ENCODE measurements at regions not wholly inside any gene's neighbourhood (a gene's known extent, or its start where the extent isn't known, plus 50 kb on each side); places are given as distances from the start of the nearest gene placed in this dataset.

DNA sequence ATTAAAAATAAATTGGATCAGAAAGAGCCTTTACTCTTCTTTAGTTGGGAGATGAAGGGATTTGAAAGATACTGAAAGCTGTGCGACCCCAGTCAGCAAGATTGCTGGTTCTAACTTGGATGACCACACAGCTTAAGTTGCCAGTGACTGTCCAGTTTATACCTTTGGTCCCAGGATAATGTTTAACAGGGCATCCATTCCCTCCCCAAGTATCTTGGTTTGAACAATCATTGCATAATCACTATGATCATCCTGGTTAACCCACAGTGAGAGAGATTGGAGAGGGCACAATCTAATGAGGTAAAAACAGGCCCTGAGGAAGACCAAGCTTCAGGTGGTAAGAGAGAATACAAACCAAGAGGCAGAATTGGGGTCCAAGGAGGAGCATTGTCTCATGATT, 798.3 kb downstream of the MAFB start:
- ATAC-seq (no peak), DNase-seq (ENCODE audit: low spot score) (no peak)
- Histone ChIP-seq H3K9me2 (ENCODE audit: insufficient read depth) (peaks cover 7% of the 10 kb centered on the region; the same call in 1 of the 2 replicates), H3K36me3 (ENCODE audit: insufficient read depth) (no peaks in the 10 kb centered on the region), H4K20me1 (replicated peaks; ENCODE audit: insufficient read depth) (no peaks in the 10 kb centered on the region; the same call in 1 of the 2 replicates), H2AFZ (no peak overlapping the region), H3K27me3 (ENCODE audit: insufficient read depth) (no peaks in the 10 kb centered on the region), H3K27ac (ENCODE audit: low read depth) (no peak overlapping the region), H3K4me2 (no peak overlapping the region), H3F3A (replicated peaks; ENCODE audit: low read depth) (no peaks in the 10 kb centered on the region), H3K4me3 (no peak overlapping the region), H3K4me1 (ENCODE audit: insufficient read depth) (0 out of 2 replicates have a peak, but pooled peaks cover 3% of the 10 kb centered on the region), H3K79me2 (replicated peaks; ENCODE audit: insufficient read depth) (no peaks in the 10 kb centered on the region)
- H3K27me3 Mint-ChIP-seq (ENCODE audit: insufficient read depth, low read depth, poor library complexity), result no peaks in the 10 kb centered on the region
- H3K4me1 Mint-ChIP-seq, result peaks cover 11% of the 10 kb centered on the region
- H3K27ac Mint-ChIP-seq, result no peak overlapping the region
- TF ChIP-seq ETS1 (IDR thresholded peaks at IDR 0.05), result no peak
- no peaks in the 10 kb centered on the region for H3K9me3 Mint-ChIP-seq
- no peaks in the 10 kb centered on the region for H3K36me3 Mint-ChIP-seq (ENCODE audit: low read depth)
- H3K4me3 Mint-ChIP-seq, result no peak overlapping the region

- H3K4me2 ChIP-seq, result no peak overlapping the region
- ATAC-seq (no peak), DNase-seq (ENCODE audit: low spot score) (no peak)
- no peak overlapping the region for H3K27ac ChIP-seq (ENCODE audit: low read depth)
- H3K4me1 ChIP-seq (ENCODE audit: insufficient read depth), result 0 out of 2 replicates have a peak, but pooled peaks cover 3% of the 10 kb centered on the region
- no peak overlapping the region for H2AFZ ChIP-seq
- H3K9me3 Mint-ChIP-seq, result no peaks in the 10 kb centered on the region
- H3K36me3 Mint-ChIP-seq (ENCODE audit: low read depth), result peaks cover under 1% of the 10 kb centered on the region; the same call in 1 of the 3 replicates
- no peak overlapping the region for H3K4me3 Mint-ChIP-seq
- H4K20me1 ChIP-seq (replicated peaks; ENCODE audit: insufficient read depth), result no peaks in the 10 kb centered on the region; the same call in 1 of the 2 replicates
- H3K27ac Mint-ChIP-seq, result no peak overlapping the region
- H3K4me1 Mint-ChIP-seq, result peaks cover 13% of the 10 kb centered on the region
- no peaks in the 10 kb centered on the region for H3K27me3 Mint-ChIP-seq (ENCODE audit: insufficient read depth, low read depth, poor library complexity)
- no peaks in the 10 kb centered on the region for H3F3A ChIP-seq (replicated peaks; ENCODE audit: low read depth)
- H3K27me3 ChIP-seq (ENCODE audit: insufficient read depth), result no peaks in the 10 kb centered on the region
- 0 out of 2 replicates have a peak, but pooled peaks cover 3% of the 10 kb centered on the region for H3K9me2 ChIP-seq (ENCODE audit: insufficient read depth)
- H3K79me2 ChIP-seq (replicated peaks; ENCODE audit: insufficient read depth), result no peaks in the 10 kb centered on the region
- no peak overlapping the region for H3K4me3 ChIP-seq
- H3K36me3 ChIP-seq (ENCODE audit: insufficient read depth), result no peaks in the 10 kb centered on the region
- TF ChIP-seq ZNF462 (CRISPR knock-in tag; IDR thresholded peaks at IDR 0.05) (no peak), EZH2phosphoT487 (IDR thresholded peaks at IDR 0.05; ENCODE audit: unreplicated experiment) (no peak), ZNF331 (CRISPR knock-in tag; IDR thresholded peaks at IDR 0.05; ENCODE audit: low read depth) (no peak), NANOG (IDR thresholded peaks at IDR 0.05; ENCODE audit: borderline replicate concordance) (no peak), STAT1 (IDR thresholded peaks at IDR 0.05; ENCODE audit: unreplicated experiment) (no peak), ZNF114 (CRISPR knock-in tag; IDR thresholded peaks at IDR 0.05) (no peak), EZH2 (IDR thresholded peaks at IDR 0.05; ENCODE audit: low read depth, unreplicated experiment) (no peak), POLR2AphosphoS5 (IDR thresholded peaks at IDR 0.05; ENCODE audit: low read depth) (no peak)
- TF ChIP-seq, protein P1, sequence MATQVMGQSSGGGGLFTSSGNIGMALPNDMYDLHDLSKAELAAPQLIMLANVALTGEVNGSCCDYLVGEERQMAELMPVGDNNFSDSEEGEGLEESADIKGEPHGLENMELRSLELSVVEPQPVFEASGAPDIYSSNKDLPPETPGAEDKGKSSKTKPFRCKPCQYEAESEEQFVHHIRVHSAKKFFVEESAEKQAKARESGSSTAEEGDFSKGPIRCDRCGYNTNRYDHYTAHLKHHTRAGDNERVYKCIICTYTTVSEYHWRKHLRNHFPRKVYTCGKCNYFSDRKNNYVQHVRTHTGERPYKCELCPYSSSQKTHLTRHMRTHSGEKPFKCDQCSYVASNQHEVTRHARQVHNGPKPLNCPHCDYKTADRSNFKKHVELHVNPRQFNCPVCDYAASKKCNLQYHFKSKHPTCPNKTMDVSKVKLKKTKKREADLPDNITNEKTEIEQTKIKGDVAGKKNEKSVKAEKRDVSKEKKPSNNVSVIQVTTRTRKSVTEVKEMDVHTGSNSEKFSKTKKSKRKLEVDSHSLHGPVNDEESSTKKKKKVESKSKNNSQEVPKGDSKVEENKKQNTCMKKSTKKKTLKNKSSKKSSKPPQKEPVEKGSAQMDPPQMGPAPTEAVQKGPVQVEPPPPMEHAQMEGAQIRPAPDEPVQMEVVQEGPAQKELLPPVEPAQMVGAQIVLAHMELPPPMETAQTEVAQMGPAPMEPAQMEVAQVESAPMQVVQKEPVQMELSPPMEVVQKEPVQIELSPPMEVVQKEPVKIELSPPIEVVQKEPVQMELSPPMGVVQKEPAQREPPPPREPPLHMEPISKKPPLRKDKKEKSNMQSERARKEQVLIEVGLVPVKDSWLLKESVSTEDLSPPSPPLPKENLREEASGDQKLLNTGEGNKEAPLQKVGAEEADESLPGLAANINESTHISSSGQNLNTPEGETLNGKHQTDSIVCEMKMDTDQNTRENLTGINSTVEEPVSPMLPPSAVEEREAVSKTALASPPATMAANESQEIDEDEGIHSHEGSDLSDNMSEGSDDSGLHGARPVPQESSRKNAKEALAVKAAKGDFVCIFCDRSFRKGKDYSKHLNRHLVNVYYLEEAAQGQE (IDR thresholded peaks at IDR 0.05; ENCODE audit: unreplicated experiment), result no peak
These were observed 800.7 kb downstream of the MAFB start for GRCh38 chr20:39888310-39888709.
